Ovary (tissue), 3 donors: ENCODE measurements at regions not wholly inside any gene's neighbourhood (a gene's known extent, or its start where the extent isn't known, plus 50 kb on each side); places are given as distances from the start of the nearest gene placed in this dataset.

Experiments
- CTCF ChIP-seq, 3 donors: fragments of 450-650 bp in 2 of 3; fragments of 200-600 bp in 1 of 3; IDR thresholded peaks; one replicate each; pipeline versions ENCODE4 v1.5.1 to v1.8.0; 2016 to 2022; ENCODE audit warnings: antibody characterized with exemption in 3 of 3, mild to moderate bottlenecking in 1 of 3
- EP300 ChIP-seq: sonication (generic); formaldehyde crosslinking; IDR thresholded peaks from one replicate; pipeline ENCODE4 v1.6.1; 2017; ENCODE audit warnings: antibody characterized with exemption
- POLR2A ChIP-seq: fragments of 450-650 bp; IDR thresholded peaks from one replicate; pipeline ENCODE4 v1.6.1; 2017; ENCODE audit warnings: antibody characterized with exemption, mild to moderate bottlenecking, moderate library complexity
- donor health status: DM: no; HTN: no; CAD: no.

GRCh38 chr4:177091515-177091914 is 218.2 kb upstream of the NEIL3 start:
- TF ChIP-seq CTCF (IDR thresholded peaks at IDR 0.05) (no peak), EP300 (no peak), POLR2A (no peak)
